Renal cortex interstitium (tissue), 11 donors: ENCODE measurements at regions not wholly inside any gene's neighbourhood (a gene's known extent, or its start where the extent isn't known, plus 50 kb on each side); places are given as distances from the start of the nearest gene placed in this dataset.

Source experiments
- DNase-seq, 11 donors: peaks; one replicate each; pipeline ENCODE4 v3.0.0-alpha.2; 2013; ENCODE audit warnings: low read depth in 9 of 11, low spot score in 4 of 11; ENCODE audit errors: extremely low read depth in 1 of 11

GRCh38 chr3:118272991-118273390 is 761.7 kb downstream of the IGSF11 start:
- no peak for DNase-seq

GRCh38 chr3:118277814-118278213 is 756.8 kb downstream of the IGSF11 start:
- DNase-seq: no peak

- no peak for DNase-seq
Observed at GRCh38 chr3:118292841-118293240, 741.8 kb downstream of the IGSF11 start.

DNA sequence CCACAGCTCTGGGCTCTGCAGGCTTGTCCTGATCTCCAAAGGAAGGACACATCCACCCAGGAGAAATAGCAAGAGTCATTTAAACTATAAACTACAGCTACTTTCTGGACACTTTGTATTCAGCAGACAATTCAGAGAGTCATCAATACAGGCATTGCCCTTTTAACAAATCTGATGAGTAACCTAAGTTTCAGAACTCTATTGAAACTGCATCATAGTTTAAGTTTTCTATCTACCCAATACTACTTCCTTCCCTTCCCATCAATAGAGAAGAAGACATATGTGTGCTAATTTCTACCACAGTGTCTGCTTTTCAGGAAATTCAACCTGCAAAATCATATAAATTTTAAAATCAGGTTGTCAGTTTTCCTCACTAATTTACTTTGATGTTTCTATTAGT is 736.5 kb downstream of the IGSF11 start:
- DNase-seq: no peak

DNA sequence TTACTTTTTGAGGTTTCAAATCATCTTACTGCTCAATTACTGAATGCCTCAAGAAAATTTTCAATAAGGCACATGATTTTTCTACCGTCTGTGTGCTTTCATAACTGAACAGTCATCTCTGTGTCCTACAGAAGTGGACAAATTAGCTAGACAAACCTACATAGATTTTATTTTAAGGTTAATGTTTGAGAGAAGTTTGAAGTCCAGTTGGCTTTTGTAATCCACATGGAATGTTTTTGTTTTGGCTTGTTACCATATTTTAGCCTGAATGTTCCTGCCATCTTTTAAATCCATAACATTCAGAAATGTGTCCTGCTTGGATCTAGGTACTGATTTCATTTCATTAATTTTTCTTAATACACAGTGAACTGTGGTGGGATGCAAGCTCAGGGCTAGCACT is 730.1 kb downstream of the IGSF11 start:
- no peak for DNase-seq

GRCh38 chr3:118332699-118333098 is 701.9 kb downstream of the IGSF11 start:
- DNase-seq: no peak

DNA sequence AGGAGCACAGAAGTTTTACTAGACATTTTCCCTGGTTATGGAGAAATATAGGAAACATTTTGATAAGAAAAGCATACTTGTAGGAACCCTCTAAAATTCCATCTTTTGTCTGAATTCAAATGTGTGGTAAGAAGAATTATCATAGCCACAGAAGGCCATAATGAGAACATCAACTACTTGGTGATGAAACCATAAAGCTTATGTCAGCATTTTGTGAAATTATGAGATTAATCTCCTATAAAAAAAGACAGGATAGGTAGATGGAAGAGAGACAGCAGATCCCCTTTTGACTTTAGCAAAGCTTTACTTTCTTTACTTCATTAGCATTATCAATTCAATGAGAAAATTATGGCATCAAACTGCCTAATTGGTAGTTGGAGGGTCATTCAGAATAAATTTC is 697.0 kb downstream of the IGSF11 start:
- DNase-seq: no peak

DNA sequence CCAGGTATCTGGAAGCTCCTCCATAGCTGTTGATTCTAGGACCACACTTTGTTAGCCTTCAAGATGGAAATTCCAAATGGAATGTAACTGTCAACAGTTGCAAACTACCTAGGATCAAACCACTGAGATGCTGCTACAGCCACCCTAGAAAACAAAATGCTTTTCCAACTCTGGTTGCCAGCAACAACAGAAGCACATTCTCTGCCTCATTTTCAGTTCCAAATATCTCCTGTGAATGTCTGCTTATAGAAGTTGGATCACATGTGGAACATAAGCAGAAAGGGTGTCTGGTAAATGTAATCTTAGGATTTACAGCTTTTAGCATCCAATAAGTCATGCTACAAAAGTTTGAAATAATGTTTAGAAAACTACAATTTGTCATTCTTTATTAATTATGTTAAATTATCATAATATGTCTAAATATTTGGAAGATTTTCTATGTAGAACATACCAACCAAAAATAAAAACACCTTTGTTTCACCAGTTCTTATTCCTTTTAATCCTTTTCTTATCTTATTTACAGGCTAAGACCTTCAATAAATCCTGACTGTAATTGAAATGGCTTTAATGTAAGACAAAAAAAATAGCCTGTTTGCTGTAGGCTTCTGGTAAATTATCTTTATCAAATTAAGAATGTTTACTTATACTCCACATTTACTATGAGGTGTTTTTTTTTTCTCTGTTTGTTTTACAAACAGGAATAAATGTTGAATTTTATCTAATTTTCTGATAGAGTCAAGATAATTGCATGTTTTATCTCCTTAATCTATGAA is 687.1 kb downstream of the IGSF11 start:
- no peak for DNase-seq

GRCh38 chr3:118348169-118348557 is 686.5 kb downstream of the IGSF11 start:
- no peak for DNase-seq

DNA sequence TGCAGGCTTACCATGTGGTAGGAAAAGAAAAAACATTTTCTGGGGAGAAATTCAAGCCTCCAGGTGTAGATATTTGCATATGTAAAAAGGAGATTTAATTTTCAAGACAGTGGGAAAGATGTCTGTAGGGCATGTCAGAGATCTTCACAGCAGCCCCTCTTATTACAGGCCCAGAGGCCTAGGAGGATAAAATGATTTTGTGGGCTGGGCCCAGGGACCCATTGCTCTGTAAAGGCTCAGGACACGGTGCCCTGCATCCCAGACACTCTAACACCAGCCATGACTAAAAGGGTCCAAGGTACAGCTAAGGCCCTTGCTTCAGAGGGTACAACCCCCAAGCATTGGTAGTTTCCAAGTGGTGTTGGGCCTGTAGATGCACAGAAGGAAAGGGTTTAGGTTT is 680.1 kb downstream of the IGSF11 start:
- DNase-seq: no peak

- no peak for DNase-seq
Observed at GRCh38 chr3:118369892-118370491, 664.7 kb downstream of the IGSF11 start.

- no peak for DNase-seq
Observed at GRCh38 chr3:118380576-118380975, 654.1 kb downstream of the IGSF11 start.

- DNase-seq: no peak
Observed at GRCh38 chr3:118396491-118396890, 638.2 kb downstream of the IGSF11 start.

DNA sequence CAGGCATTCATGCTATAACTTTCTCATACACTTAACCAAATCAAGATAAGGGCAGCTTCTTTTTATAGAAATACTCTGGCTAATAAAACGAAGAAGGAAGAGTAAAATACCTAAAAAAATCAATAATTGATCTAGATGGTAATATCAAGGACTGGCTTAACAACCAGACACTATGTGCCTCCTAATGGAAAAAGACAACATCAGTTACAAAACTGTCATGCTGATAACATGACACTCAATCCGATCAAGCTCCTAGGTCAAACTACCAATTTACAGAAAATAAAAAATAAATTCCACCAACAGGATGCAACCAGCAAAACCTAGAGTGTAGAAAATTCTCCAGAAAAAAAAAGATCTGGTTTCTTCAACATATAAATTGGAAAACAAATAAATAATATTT is 634.6 kb downstream of the IGSF11 start:
- no peak for DNase-seq

GRCh38 chr3:118400886-118401285 is 633.8 kb downstream of the IGSF11 start:
- no peak for DNase-seq

- no peak for DNase-seq
Observed at GRCh38 chr3:118401887-118402286, 632.8 kb downstream of the IGSF11 start.

DNA sequence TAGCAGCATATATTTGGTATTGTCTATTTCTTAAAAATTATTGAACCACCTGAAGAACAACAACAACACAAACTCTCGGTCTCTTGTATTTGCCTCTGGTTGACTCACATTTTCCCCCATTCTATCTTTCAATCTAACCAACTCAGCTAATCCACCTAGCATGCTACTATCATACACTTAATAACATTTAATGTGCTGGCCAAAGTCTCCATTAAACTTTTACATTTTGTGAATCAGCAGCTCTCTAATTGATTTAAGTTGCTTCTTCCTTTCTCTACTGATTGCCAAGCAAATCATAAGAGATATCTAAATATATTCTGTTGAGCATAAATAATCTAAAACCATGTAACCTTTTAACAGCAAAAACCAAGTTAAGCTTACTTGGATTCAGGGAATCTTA is 631.7 kb downstream of the IGSF11 start:
- DNase-seq: no peak

GRCh38 chr3:118406562-118406961 is 628.1 kb downstream of the IGSF11 start:
- DNase-seq: peak in 2 of 11 donors; percentile 1 to 8

- DNase-seq: no peak
Observed at GRCh38 chr3:118408431-118408830, 626.2 kb downstream of the IGSF11 start.

- DNase-seq: no peak
Observed at GRCh38 chr3:118412503-118412902, 622.1 kb downstream of the IGSF11 start.

GRCh38 chr3:118425272-118425837 is 609.3 kb downstream of the IGSF11 start:
- no peak for DNase-seq
